ENCODE measurements at regions not wholly inside any gene's neighbourhood (a gene's known extent, or its start where the extent isn't known, plus 50 kb on each side); places are given as distances from the start of the nearest gene placed in this dataset.
"Not testable (repeated sequence)": the region's sequence is repeated elsewhere in the genome, so short reads cannot be mapped to it uniquely, and the experiment has no call there.

GRCh38 chr12:114835031-114835430, 151.1 kb upstream of the TBX3 start:
- Mint-ChIP-seq H3K4me3 (no peak overlapping the region), H3K4me1 (no peaks in the 10 kb centered on the region), H3K27me3 (ENCODE audit: insufficient read depth, low read depth) (peaks cover 7% of the 10 kb centered on the region), H3K27ac (no peak overlapping the region), H3K9me3 (no peaks in the 10 kb centered on the region), H3K36me3 (no peaks in the 10 kb centered on the region)
- H3K36me3 ChIP-seq = no peaks in the 10 kb centered on the region
- no peaks in the 10 kb centered on the region for H3K9me3 ChIP-seq (ENCODE audit: low read depth)
- H3K79me2 ChIP-seq (ENCODE audit: low read depth) = no peaks in the 10 kb centered on the region
- no peaks in the 10 kb centered on the region for H4K20me1 ChIP-seq (ENCODE audit: low read depth)
- H3K27me3 ChIP-seq = no peaks in the 10 kb centered on the region
- no peaks in the 10 kb centered on the region for H3F3A ChIP-seq (ENCODE audit: low read depth)
- H3K27ac ChIP-seq = no peak overlapping the region
- no peak overlapping the region for H3K4me3 ChIP-seq
- no peak for DNase-seq (ENCODE audit: low spot score)
- no peak overlapping the region for H3K4me2 ChIP-seq
- TF ChIP-seq CTCF (IDR thresholded peaks at IDR 0.05) = no peak
- TF ChIP-seq EZH2phosphoT487 (IDR thresholded peaks at IDR 0.05) = no peak
- TF ChIP-seq EZH2 (IDR thresholded peaks at IDR 0.05) = no peak
- no peaks in the 10 kb centered on the region for H3K4me1 ChIP-seq
- no peak overlapping the region for H2AFZ ChIP-seq (replicated peaks)
- H3K9ac ChIP-seq = no peak overlapping the region

- Histone ChIP-seq H3K9ac (no peak overlapping the region), H3K36me3 (no peaks in the 10 kb centered on the region), H3K27ac (no peak overlapping the region), H3F3A (ENCODE audit: low read depth) (no peaks in the 10 kb centered on the region), H3K4me3 (no peak overlapping the region), H3K4me2 (no peak overlapping the region), H3K9me3 (ENCODE audit: low read depth) (no peaks in the 10 kb centered on the region), H3K4me1 (no peaks in the 10 kb centered on the region), H2AFZ (replicated peaks) (no peak overlapping the region), H4K20me1 (ENCODE audit: low read depth) (no peaks in the 10 kb centered on the region), H3K27me3 (no peaks in the 10 kb centered on the region), H3K79me2 (ENCODE audit: low read depth) (no peaks in the 10 kb centered on the region)
- H3K4me3 Mint-ChIP-seq = no peak overlapping the region
- peaks cover 7% of the 10 kb centered on the region for H3K27me3 Mint-ChIP-seq (ENCODE audit: insufficient read depth, low read depth)
- H3K27ac Mint-ChIP-seq = no peak overlapping the region
- no peaks in the 10 kb centered on the region for H3K9me3 Mint-ChIP-seq
- TF ChIP-seq CTCF (IDR thresholded peaks at IDR 0.05) (no peak), EZH2 (IDR thresholded peaks at IDR 0.05) (no peak), EZH2phosphoT487 (IDR thresholded peaks at IDR 0.05) (no peak)
- DNase-seq (ENCODE audit: low spot score) = no peak
- no peaks in the 10 kb centered on the region for H3K36me3 Mint-ChIP-seq
- no peaks in the 10 kb centered on the region for H3K4me1 Mint-ChIP-seq
Measured at GRCh38 chr12:114834621-114835020, 150.6 kb upstream of the TBX3 start.

GRCh38 chr12:114829833-114830232, 145.9 kb upstream of the TBX3 start:
- H2AFZ ChIP-seq (replicated peaks) = no peak overlapping the region
- H3K9me3 ChIP-seq (ENCODE audit: low read depth) = no peaks in the 10 kb centered on the region
- H3K4me1 ChIP-seq = no peaks in the 10 kb centered on the region
- no peak overlapping the region for H3K27ac Mint-ChIP-seq
- no peak for DNase-seq (ENCODE audit: low spot score)
- H3K79me2 ChIP-seq (ENCODE audit: low read depth) = no peaks in the 10 kb centered on the region
- H3K36me3 Mint-ChIP-seq = no peaks in the 10 kb centered on the region
- H4K20me1 ChIP-seq (ENCODE audit: low read depth) = no peaks in the 10 kb centered on the region
- H3K9me3 Mint-ChIP-seq = no peaks in the 10 kb centered on the region
- no peaks in the 10 kb centered on the region for H3F3A ChIP-seq (ENCODE audit: low read depth)
- H3K4me2 ChIP-seq = no peak overlapping the region
- H3K27ac ChIP-seq = no peak overlapping the region
- no peak for TF ChIP-seq CTCF (IDR thresholded peaks at IDR 0.05)
- H3K36me3 ChIP-seq = no peaks in the 10 kb centered on the region
- peaks cover 5% of the 10 kb centered on the region for H3K27me3 Mint-ChIP-seq (ENCODE audit: insufficient read depth, low read depth)
- no peak overlapping the region for H3K4me3 Mint-ChIP-seq
- H3K27me3 ChIP-seq = no peaks in the 10 kb centered on the region
- no peak overlapping the region for H3K4me3 ChIP-seq
- no peaks in the 10 kb centered on the region for H3K4me1 Mint-ChIP-seq
- H3K9ac ChIP-seq = no peak overlapping the region

GRCh38 chr12:114829244-114829643, 145.3 kb upstream of the TBX3 start:
- H3K9me3 ChIP-seq (ENCODE audit: low read depth); H3K4me3 Mint-ChIP-seq; H3K9me3 Mint-ChIP-seq; H3K79me2 ChIP-seq (ENCODE audit: low read depth); H4K20me1 ChIP-seq (ENCODE audit: low read depth); H2AFZ ChIP-seq (replicated peaks); H3F3A ChIP-seq (ENCODE audit: low read depth); H3K9ac ChIP-seq; H3K27me3 Mint-ChIP-seq (ENCODE audit: insufficient read depth, low read depth); H3K4me2 ChIP-seq; H3K36me3 ChIP-seq; H3K4me1 ChIP-seq; H3K27ac Mint-ChIP-seq; H3K36me3 Mint-ChIP-seq; H3K27ac ChIP-seq; H3K4me1 Mint-ChIP-seq; DNase-seq (ENCODE audit: low spot score); H3K4me3 ChIP-seq; H3K27me3 ChIP-seq: not testable (repeated sequence)
